Fibroblast of lung (primary cell): ENCODE measurements at regions not wholly inside any gene's neighbourhood (a gene's known extent, or its start where the extent isn't known, plus 50 kb on each side); places are given as distances from the start of the nearest gene placed in this dataset.

Experiments used
- CTCF ChIP-seq, 2 donors: IDR thresholded peaks in 1 of 2; conservative IDR thresholded peaks in 1 of 2; 1 replicate in 1 of 2; 2 replicates in 1 of 2; pipeline ENCODE4 v1.5.1; 2011 to 2012; ENCODE audit warnings: low read length in 2 of 2, control low read depth in 1 of 2, inconsistent platforms in 1 of 2, low read depth in 1 of 2, mild to moderate bottlenecking in 1 of 2
- EZH2 ChIP-seq: IDR thresholded peaks from 2 replicates; pipeline ENCODE4 v1.5.1; 2012; ENCODE audit warnings: low read length, control low read depth, mild to moderate bottlenecking; ENCODE audit errors: missing control alignments

DNA sequence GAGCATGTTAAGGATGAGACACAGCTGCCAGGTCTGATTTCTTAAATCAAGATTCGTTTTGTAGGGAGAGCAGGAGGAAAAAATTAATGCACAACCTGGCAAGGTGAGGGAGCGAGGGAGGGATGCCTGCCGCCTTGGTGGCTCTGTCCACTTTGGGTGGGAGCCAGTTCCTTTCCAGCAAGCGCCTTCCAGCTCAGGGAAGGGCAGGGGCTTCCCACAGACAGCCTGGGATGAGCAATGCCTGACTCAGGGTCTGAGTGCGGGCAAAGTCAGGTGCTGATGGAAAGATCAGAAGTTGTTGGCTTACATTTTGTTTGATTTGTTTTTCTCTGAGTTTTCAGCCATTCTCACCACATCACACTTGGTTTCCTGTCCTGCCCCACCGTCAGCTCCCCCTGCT is 220.7 kb downstream of the ENGASE start:
- TF ChIP-seq CTCF (conservative IDR thresholded peaks at IDR 0.05 in 1 of 2, IDR thresholded peaks at IDR 0.05 in 1 of 2; ENCODE audit: low read depth in 1 of 2, low read length in 2 of 2) (no peak), EZH2 (no peak)
